IMR-90 (cell line): ENCODE measurements at regions not wholly inside any gene's neighbourhood (a gene's known extent, or its start where the extent isn't known, plus 50 kb on each side); places are given as distances from the start of the nearest gene placed in this dataset.

Experiments
- ATAC-seq: fragments of 200-7000 bp; cut with Tn5 transposase; 2 replicates; pipeline ENCODE4 v1.9.1; 2020; ENCODE audit warnings: low read depth, mild to moderate bottlenecking, moderate library complexity
- BruUV-seq: library from RNA; stranded (reverse); fragments of 400-500 nt; replicated peaks from 2 replicates; lab custom pipeline; 2021; lab: Mats Ljungman, UMichigan
- CTCF ChIA-PET: fragments of 300-600 bp; formaldehyde crosslinking; extraction: SDS; loops from one replicate; lab custom pipeline; 2021; ENCODE audit warnings: antibody characterized with exemption; lab: Yijun Ruan, JAX
- POLR2A ChIA-PET: fragments of 300-600 bp; sonication (Branson Sonifier 250); formaldehyde crosslinking; loops from one replicate; lab custom pipeline; 2022; ENCODE audit warnings: antibody characterized with exemption; ENCODE audit not compliant: unreplicated experiment; lab: Charles Lee
- DNase-seq: peaks from one replicate; pipeline ENCODE4 v3.0.0; 2013
- H2AFZ ChIP-seq: replicated peaks from 2 replicates; pipeline ENCODE3; 2013; ENCODE audit warnings: low read length, mild to moderate bottlenecking; ENCODE audit not compliant: poor library complexity
- H2AK5ac ChIP-seq: 2 replicates; pipeline ENCODE4 v1.6.1; 2013; ENCODE audit warnings: low read depth, low read length, inconsistent platforms
- H2AK9ac ChIP-seq: replicated peaks from 2 replicates; pipeline ENCODE3; 2013; ENCODE audit warnings: mild to moderate bottlenecking, low read depth, low read length, moderate library complexity; ENCODE audit not compliant: poor library complexity
- H2BK120ac ChIP-seq: 2 replicates; pipeline ENCODE4 v1.6.1; 2013; ENCODE audit warnings: low read depth, low read length, inconsistent platforms
- H2BK15ac ChIP-seq: 3 replicates; pipeline ENCODE4 v1.6.1; 2013; ENCODE audit warnings: low read depth, low read length, inconsistent platforms
- H2BK20ac ChIP-seq: 2 replicates; pipeline ENCODE4 v1.6.1; 2013; ENCODE audit warnings: low read depth, mild to moderate bottlenecking, inconsistent platforms, low read length, moderate library complexity
- H2BK5ac ChIP-seq: 2 replicates; pipeline ENCODE4 v1.6.1; 2013; ENCODE audit warnings: mild to moderate bottlenecking, low read depth, low read length, inconsistent platforms; ENCODE audit not compliant: poor library complexity, severe bottlenecking
- H3K14ac ChIP-seq: replicated peaks from 2 replicates; pipeline ENCODE4 v1.6.1; 2013; ENCODE audit warnings: low read depth, low read length, inconsistent platforms
- H3K18ac ChIP-seq: 2 replicates; pipeline ENCODE4 v1.6.1; 2013; ENCODE audit warnings: low read depth, low read length, control low read depth
- H3K23ac ChIP-seq: 2 replicates; pipeline ENCODE4 v1.6.1; 2013; ENCODE audit warnings: low read depth, low read length, inconsistent platforms
- H3K27ac ChIP-seq: 2 replicates; pipeline ENCODE4 v1.5.1; 2013; ENCODE audit warnings: mild to moderate bottlenecking, control low read depth, low read length; ENCODE audit not compliant: insufficient read depth
- H3K27me3 ChIP-seq: 2 replicates; pipeline ENCODE4 v1.6.1; 2013; ENCODE audit warnings: low read length; ENCODE audit not compliant: control insufficient read depth, insufficient read depth
- H3K36me3 ChIP-seq: 2 replicates; pipeline ENCODE4 v1.6.1; 2013; ENCODE audit warnings: low read length, mixed read lengths; ENCODE audit not compliant: control insufficient read depth, insufficient read depth
- H3K4ac ChIP-seq: 2 replicates; pipeline ENCODE4 v1.6.1; 2013; ENCODE audit warnings: low read depth, low read length, inconsistent platforms
- H3K4me1 ChIP-seq: 2 replicates; pipeline ENCODE4 v1.6.1; 2013; ENCODE audit warnings: low read length, mixed read lengths; ENCODE audit not compliant: control insufficient read depth, insufficient read depth
- H3K4me2 ChIP-seq: 2 replicates; pipeline ENCODE4 v1.6.1; 2013; ENCODE audit warnings: low read depth, mild to moderate bottlenecking, control low read depth, low read length, moderate library complexity
- H3K4me3 ChIP-seq: 2 replicates; pipeline ENCODE4 v1.5.1; 2013; ENCODE audit warnings: low read depth, mild to moderate bottlenecking, control low read depth, low read length, moderate library complexity; ENCODE audit not compliant: insufficient read depth
- H3K56ac ChIP-seq: 2 replicates; pipeline ENCODE4 v1.6.1; 2013; ENCODE audit warnings: low read length, inconsistent platforms; ENCODE audit not compliant: insufficient read depth; ENCODE audit errors: extremely low read depth
- H3K79me1 ChIP-seq, 2 experiments: 2 replicates each; pipeline ENCODE4 v1.6.1; 2013; ENCODE audit warnings: low read length in 2 of 2, inconsistent platforms in 1 of 2, low read depth in 1 of 2
- H3K9ac ChIP-seq: 2 replicates; pipeline ENCODE4 v1.6.1; 2013; ENCODE audit warnings: low read depth, low read length, control low read depth
- H3K9me1 ChIP-seq: 2 replicates; pipeline ENCODE4 v1.6.1; 2013; ENCODE audit warnings: low read length, inconsistent platforms; ENCODE audit not compliant: insufficient read depth
- H3K9me3 ChIP-seq: 2 replicates; pipeline ENCODE4 v1.6.1; 2013; ENCODE audit warnings: low read length; ENCODE audit not compliant: control insufficient read depth, insufficient read depth
- H4K20me1 ChIP-seq: 2 replicates; pipeline ENCODE4 v1.6.1; 2013; ENCODE audit warnings: low read length, inconsistent platforms; ENCODE audit not compliant: insufficient read depth
- H4K5ac ChIP-seq: 2 replicates; pipeline ENCODE4 v1.6.1; 2013; ENCODE audit warnings: mild to moderate bottlenecking, low read depth, low read length, control low read depth
- H4K8ac ChIP-seq, 2 experiments: 2 replicates each; pipeline ENCODE4 v1.6.1; 2013; ENCODE audit warnings: low read depth in 2 of 2, low read length in 2 of 2, control low read depth in 1 of 2, inconsistent platforms in 1 of 2
- H4K91ac ChIP-seq: 2 replicates; pipeline ENCODE4 v1.6.1; 2013; ENCODE audit warnings: low read depth, low read length, inconsistent platforms; ENCODE audit not compliant: insufficient read depth
- MAZ ChIP-seq: IDR thresholded peaks from 2 replicates; pipeline ENCODE4 v1.6.1; 2012; ENCODE audit warnings: low read depth, mild to moderate bottlenecking, low read length, improper control_type of control experiment, moderate library complexity, borderline replicate concordance
- POLR2A ChIP-seq: IDR thresholded peaks from 2 replicates; pipeline ENCODE4 v1.6.1; 2012; ENCODE audit warnings: mild to moderate bottlenecking, low read depth, low read length
- RAD21 ChIP-seq: IDR thresholded peaks from 2 replicates; pipeline ENCODE4 v1.6.1; 2012; ENCODE audit warnings: low read length, improper control_type of control experiment
- WGBS, 2 experiments: methylation state at CpG; one replicate each; pipeline versions ENCODE4 v1.1.5 to v1.1.7; 2013; ENCODE audit warnings: missing lambda C conversion rate in 2 of 2; ENCODE audit not compliant: insufficient read length in 1 of 2; ENCODE audit errors: extremely low coverage in 2 of 2; 5-methylcytosine and 5-hydroxymethylcytosine counted together
- dilution Hi-C: fragments of 300-500 bp; cut with HindIII; formaldehyde crosslinking; loops from one replicate; pipeline ENCODE4 v1.14.3; 2018; ENCODE audit warnings: low sequenced_read_pairs; ENCODE audit not compliant: unreplicated experiment
- in situ Hi-C: fragments of 300-500 bp; cut with MboI; formaldehyde crosslinking; loops from 3 replicates; pipeline ENCODE4 v1.14.3; 2019; ENCODE audit warnings: low sequenced_read_pairs, inconsistent platforms, mixed read lengths
- intact Hi-C: fragments of 100-400 bp; cut with micrococcal nuclease; formaldehyde crosslinking; loops from 2 replicates; pipeline ENCODE4 v1.10.0; 2022

GRCh38 chrX:122133478-122133877 is 1050.6 kb upstream of the GRIA3 start:
- Histone ChIP-seq H4K91ac (no peak overlapping the region), H3K56ac (no peak overlapping the region), H4K8ac (no peak overlapping the region), H3K79me1 (no peaks in the 10 kb centered on the region), H3K4me2 (no peak overlapping the region), H3K18ac (no peak overlapping the region), H3K23ac (no peak overlapping the region), H2AFZ (no peak overlapping the region), H3K9me3 (no peaks in the 10 kb centered on the region), H3K27ac (no peak overlapping the region), H3K4me3 (no peak overlapping the region), H2BK5ac (no peak overlapping the region), H3K27me3 (no peaks in the 10 kb centered on the region), H2BK20ac (no peak overlapping the region), H3K14ac (no peak overlapping the region), H2BK15ac (no peak overlapping the region), H2AK5ac (no peak overlapping the region), H2AK9ac (no peak overlapping the region), H4K5ac (no peak overlapping the region), H3K4ac (no peak overlapping the region), H3K4me1 (no peaks in the 10 kb centered on the region), H3K9ac (no peak overlapping the region), H2BK120ac (no peak overlapping the region), H3K36me3 (no peaks in the 10 kb centered on the region), H4K20me1 (no peaks in the 10 kb centered on the region), H3K9me1 (no peaks in the 10 kb centered on the region)
- in situ Hi-C loops (no loop called here), intact Hi-C loops (no loop called here), dilution Hi-C loops (no loop called here)
- ChIA-PET CTCF (no interaction called here), POLR2A (no interaction called here)
- no peak for ATAC-seq
- TF ChIP-seq RAD21 (no peak), POLR2A (no peak), MAZ (no peak)
- no TSS peak for BruUV-seq
- WGBS, 2 experiments: no CpG with 5 or more reads among the region's 1 CpG
- no peak for DNase-seq
